ENCODE measurements at regions not wholly inside any gene's neighbourhood (a gene's known extent, or its start where the extent isn't known, plus 50 kb on each side); places are given as distances from the start of the nearest gene placed in this dataset.
"Not testable (repeated sequence)": the region's sequence is repeated elsewhere in the genome, so short reads cannot be mapped to it uniquely, and the experiment has no call there.

DNA sequence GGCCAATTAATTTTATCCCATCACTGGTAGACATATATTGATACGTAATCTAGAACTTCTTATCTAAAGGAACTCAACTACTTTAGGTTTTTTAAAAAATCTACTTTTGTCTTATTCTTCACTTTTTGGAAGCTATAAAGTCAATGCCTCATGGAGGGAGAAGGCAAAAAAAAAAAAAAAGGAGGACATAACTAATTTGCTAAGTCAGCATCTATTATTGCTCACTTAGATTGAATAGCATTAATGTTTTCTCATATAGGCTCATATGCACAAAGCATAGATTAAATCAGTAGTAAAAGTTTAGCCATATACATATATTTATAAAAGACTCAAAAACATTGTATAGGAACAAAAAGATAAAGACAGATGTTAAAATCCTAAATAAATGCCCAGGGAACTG lies 179.3 kb upstream of the DGKB start:
- Histone ChIP-seq H3K27ac (no peak overlapping the region), H3K36me3 (no peaks in the 10 kb centered on the region), H3K4me3 (no peak overlapping the region), H3K4me1 (no peaks in the 10 kb centered on the region), H3K27me3 (no peaks in the 10 kb centered on the region), H3K9me3 (no peaks in the 10 kb centered on the region)
- ATAC-seq (no peak), DNase-seq (no peak)
- intact Hi-C loops (cut with DNase I; ENCODE audit: low total_unique reads) (no loop called here), in situ Hi-C loops (cut with MboI; ENCODE audit: low sequenced_read_pairs in 4 of 4) (no loop called here)
- no peak for TF ChIP-seq POLR2A (IDR thresholded peaks at IDR 0.05)
- TF ChIP-seq, protein P1, sequence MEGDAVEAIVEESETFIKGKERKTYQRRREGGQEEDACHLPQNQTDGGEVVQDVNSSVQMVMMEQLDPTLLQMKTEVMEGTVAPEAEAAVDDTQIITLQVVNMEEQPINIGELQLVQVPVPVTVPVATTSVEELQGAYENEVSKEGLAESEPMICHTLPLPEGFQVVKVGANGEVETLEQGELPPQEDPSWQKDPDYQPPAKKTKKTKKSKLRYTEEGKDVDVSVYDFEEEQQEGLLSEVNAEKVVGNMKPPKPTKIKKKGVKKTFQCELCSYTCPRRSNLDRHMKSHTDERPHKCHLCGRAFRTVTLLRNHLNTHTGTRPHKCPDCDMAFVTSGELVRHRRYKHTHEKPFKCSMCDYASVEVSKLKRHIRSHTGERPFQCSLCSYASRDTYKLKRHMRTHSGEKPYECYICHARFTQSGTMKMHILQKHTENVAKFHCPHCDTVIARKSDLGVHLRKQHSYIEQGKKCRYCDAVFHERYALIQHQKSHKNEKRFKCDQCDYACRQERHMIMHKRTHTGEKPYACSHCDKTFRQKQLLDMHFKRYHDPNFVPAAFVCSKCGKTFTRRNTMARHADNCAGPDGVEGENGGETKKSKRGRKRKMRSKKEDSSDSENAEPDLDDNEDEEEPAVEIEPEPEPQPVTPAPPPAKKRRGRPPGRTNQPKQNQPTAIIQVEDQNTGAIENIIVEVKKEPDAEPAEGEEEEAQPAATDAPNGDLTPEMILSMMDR (IDR thresholded peaks at IDR 0.05 in 4 of 5, conservative IDR thresholded peaks at IDR 0.05 in 1 of 5): no peak

DNA sequence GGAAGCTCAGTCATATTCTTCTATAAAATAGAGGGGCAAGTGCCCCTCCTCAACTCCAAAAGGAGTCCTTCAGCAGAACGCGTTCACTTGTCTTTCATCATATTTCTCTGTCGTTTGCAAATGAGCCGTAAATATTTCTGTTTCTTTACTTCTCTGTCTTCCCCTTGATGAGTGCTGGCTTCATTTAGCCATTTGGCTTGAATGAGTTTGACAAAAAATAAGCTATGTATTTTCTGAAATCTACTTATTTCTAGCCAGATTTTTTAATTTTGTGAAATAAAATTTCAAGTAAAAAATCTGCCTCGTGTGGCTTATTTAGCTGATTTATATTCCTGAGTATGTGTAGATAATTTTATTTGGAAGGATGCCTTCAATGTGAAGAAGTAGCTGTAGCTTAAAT lies 170.8 kb upstream of the DGKB start:
- DNase-seq (no peak), ATAC-seq (no peak)
- TF ChIP-seq, protein P1 (IDR thresholded peaks at IDR 0.05 in 4 of 5, conservative IDR thresholded peaks at IDR 0.05 in 1 of 5): no peak
- no peak for TF ChIP-seq POLR2A (IDR thresholded peaks at IDR 0.05)
- intact Hi-C loops (cut with DNase I; ENCODE audit: low total_unique reads): no loop called here
- Histone ChIP-seq H3K36me3 (no peaks in the 10 kb centered on the region), H3K27ac (no peak overlapping the region), H3K9me3 (no peaks in the 10 kb centered on the region), H3K4me1 (no peaks in the 10 kb centered on the region), H3K4me3 (no peak overlapping the region), H3K27me3 (no peaks in the 10 kb centered on the region)
- in situ Hi-C loops (cut with MboI; ENCODE audit: low sequenced_read_pairs in 4 of 4): no loop called here

DNA sequence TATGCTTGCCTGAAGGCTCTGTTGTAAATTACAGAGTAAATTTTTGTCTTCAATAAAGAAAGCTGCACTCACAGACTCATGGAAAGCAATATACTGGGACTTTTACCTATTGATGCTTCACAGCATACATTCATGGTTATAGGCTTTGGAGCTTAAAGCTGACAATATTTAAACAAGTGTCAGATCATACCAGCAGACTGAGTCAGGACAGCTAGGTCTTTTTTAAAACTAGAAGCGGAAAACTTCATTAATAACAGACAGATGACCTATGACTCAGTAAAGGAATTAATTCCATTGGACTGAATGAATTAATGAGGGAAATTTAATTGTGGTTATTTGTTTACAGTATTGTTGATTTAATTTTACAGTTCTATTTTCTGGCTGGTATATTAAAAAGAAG lies 165.8 kb upstream of the DGKB start:
- no peaks in the 10 kb centered on the region for H3K4me1 ChIP-seq
- H3K27me3 ChIP-seq: no peaks in the 10 kb centered on the region
- no peak overlapping the region for H3K4me3 ChIP-seq
- no peaks in the 10 kb centered on the region for H3K36me3 ChIP-seq
- in situ Hi-C loops (cut with MboI; ENCODE audit: low sequenced_read_pairs in 4 of 4) (no loop called here), intact Hi-C loops (cut with DNase I; ENCODE audit: low total_unique reads) (no loop called here)
- no peaks in the 10 kb centered on the region for H3K9me3 ChIP-seq
- ATAC-seq (no peak), DNase-seq (no peak)
- no peak overlapping the region for H3K27ac ChIP-seq
- TF ChIP-seq, protein P1 (IDR thresholded peaks at IDR 0.05 in 4 of 5, conservative IDR thresholded peaks at IDR 0.05 in 1 of 5): no peak
- no peak for TF ChIP-seq POLR2A (IDR thresholded peaks at IDR 0.05)

DNA sequence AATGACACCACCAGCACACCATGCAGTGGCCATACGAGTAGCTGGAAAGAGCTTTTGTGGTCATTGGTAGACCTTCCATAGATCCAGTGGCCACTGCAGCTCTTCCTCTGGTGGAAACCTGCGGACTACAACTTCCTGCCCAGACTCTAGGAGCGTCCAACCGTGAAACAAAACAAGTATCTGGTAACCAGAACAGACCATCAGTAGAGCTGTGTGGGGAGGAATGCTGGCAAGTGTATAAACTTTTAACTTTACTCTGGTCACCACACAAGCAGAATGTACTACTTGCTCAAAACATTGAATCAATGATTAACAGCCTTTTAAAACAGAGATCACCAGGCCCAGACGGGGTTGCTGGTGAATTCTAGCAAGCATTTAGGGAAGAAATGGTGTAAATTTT lies 154.7 kb upstream of the DGKB start:
- ATAC-seq: no peak
- H3K9me3 ChIP-seq: no peaks in the 10 kb centered on the region
- no peak for TF ChIP-seq POLR2A (IDR thresholded peaks at IDR 0.05)
- TF ChIP-seq, protein P1 (IDR thresholded peaks at IDR 0.05 in 4 of 5, conservative IDR thresholded peaks at IDR 0.05 in 1 of 5): no peak
- no peak overlapping the region for H3K27ac ChIP-seq
- intact Hi-C loops (cut with DNase I; ENCODE audit: low total_unique reads): no loop called here
- H3K27me3 ChIP-seq: no peaks in the 10 kb centered on the region
- no peaks in the 10 kb centered on the region for H3K36me3 ChIP-seq
- in situ Hi-C loops (cut with MboI; ENCODE audit: low sequenced_read_pairs in 4 of 4): no loop called here
- no peak overlapping the region for H3K4me3 ChIP-seq
- H3K4me1 ChIP-seq: no peaks in the 10 kb centered on the region
- no peak for DNase-seq

DNA sequence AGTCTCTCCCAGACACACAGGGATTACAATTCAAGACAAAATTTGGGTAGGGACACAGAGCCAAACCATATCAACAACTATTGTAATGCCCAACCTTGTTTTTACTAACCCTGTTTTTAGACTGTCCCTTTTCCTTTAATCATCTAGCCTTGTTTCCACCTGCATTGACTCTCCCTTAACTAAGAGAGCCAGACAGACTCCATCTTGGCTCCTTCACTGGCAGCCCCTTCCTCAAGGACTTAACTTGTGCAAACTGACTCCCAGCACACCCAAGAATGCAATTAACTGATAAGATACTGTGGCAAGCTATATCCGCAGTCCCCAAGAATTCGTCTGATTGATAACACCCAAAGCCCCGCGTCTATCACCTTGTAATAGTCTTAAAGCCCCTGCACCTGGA lies 151.8 kb upstream of the DGKB start:
- H3K36me3 ChIP-seq; intact Hi-C loops (cut with DNase I; ENCODE audit: low total_unique reads); DNase-seq; H3K4me1 ChIP-seq; ATAC-seq; H3K27ac ChIP-seq; in situ Hi-C loops (cut with MboI; ENCODE audit: low sequenced_read_pairs in 4 of 4); H3K27me3 ChIP-seq; H3K9me3 ChIP-seq; H3K4me3 ChIP-seq: not testable (repeated sequence)
